ENCODE measurements at regions not wholly inside any gene's neighbourhood (a gene's known extent, or its start where the extent isn't known, plus 50 kb on each side); places are given as distances from the start of the nearest gene placed in this dataset.

DNA sequence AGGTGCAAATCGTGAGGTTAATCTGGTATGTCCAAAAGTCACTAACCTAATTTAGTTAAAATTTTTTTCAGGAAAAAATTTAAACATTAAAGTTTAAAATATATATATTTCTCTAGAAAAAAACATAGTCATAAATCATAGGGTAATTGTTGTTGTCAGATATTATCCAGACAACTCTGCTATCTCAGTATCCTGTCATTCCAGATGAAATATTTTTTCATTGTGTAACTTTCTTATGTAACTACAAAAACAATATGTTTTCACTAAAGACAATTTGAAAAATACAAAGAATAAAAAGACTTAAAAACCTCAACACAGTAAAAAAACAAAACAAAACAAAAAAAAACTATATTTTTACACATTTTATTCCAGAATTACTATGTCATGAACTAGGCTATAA lies 57.6 kb downstream of the TENT5A start:
- in situ Hi-C loops (cut with MboI; ENCODE audit: low sequenced_read_pairs), result no loop called here

- in situ Hi-C loops (cut with MboI; ENCODE audit: low sequenced_read_pairs), result no loop called here
Observed at GRCh38 chr6:81694207-81694606, 58.3 kb downstream of the TENT5A start.

DNA sequence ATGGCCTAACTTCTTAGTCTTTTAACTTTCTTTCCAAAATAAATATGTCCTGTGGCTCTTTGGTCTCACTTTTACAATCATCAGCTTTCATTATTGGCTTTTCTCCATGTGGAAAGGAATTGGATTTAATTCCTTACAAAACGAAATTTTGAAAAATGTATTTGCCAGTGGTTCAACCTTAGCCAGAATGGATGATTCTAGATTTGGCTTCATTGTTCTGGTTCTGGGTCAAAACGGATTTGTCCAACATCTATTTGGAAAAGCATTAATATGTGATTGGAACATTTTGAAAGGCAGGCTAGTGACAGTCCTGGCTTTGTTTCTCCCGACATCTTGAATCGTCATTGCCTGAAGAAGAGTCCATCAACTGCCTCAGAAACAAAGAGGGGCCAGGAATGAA lies 59.2 kb downstream of the TENT5A start:
- in situ Hi-C loops (cut with MboI; ENCODE audit: low sequenced_read_pairs), result no loop called here

DNA sequence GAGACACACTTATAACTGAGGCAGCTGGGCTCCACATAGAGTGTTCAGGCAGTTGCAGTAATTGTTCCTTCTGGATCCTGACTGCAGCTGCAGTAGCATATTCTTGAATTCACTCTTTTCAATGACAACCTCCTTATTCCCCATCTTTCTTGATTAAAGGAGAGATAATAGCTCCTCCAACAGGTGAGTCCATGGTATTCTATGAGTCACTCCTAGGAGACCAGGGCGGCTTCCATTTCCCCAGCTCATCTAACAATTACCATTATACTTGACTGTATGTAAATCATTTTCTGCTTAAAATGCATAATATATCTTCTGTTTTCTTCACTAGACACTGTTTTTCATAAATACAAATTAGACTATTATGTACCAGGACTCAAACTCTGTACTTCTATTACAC lies 62.4 kb downstream of the TENT5A start:
- in situ Hi-C loops (cut with MboI; ENCODE audit: low sequenced_read_pairs), result no loop called here

- in situ Hi-C loops (cut with MboI; ENCODE audit: low sequenced_read_pairs), result no loop called here
Observed at GRCh38 chr6:81689580-81689979, 62.9 kb downstream of the TENT5A start.

DNA sequence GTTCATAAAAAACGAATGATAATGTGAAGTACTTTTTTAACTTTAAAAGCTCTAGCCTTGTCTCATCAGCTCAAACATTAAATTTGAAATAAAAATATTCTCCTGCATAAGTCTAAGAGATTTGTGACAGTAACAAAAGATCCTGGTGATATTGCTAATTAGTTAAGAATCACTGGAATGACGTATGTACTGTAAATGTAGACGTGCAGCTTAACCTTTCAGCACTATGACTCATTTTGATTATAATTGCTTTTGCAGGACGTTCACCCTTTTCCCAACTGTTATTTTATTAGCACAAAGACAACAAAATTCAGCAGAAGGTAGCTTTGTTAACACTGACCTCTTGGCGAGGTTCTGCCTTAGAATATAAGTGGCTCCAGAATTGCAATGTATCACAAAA lies 68.6 kb downstream of the TENT5A start:
- in situ Hi-C loops (cut with MboI; ENCODE audit: low sequenced_read_pairs), result no loop called here

DNA sequence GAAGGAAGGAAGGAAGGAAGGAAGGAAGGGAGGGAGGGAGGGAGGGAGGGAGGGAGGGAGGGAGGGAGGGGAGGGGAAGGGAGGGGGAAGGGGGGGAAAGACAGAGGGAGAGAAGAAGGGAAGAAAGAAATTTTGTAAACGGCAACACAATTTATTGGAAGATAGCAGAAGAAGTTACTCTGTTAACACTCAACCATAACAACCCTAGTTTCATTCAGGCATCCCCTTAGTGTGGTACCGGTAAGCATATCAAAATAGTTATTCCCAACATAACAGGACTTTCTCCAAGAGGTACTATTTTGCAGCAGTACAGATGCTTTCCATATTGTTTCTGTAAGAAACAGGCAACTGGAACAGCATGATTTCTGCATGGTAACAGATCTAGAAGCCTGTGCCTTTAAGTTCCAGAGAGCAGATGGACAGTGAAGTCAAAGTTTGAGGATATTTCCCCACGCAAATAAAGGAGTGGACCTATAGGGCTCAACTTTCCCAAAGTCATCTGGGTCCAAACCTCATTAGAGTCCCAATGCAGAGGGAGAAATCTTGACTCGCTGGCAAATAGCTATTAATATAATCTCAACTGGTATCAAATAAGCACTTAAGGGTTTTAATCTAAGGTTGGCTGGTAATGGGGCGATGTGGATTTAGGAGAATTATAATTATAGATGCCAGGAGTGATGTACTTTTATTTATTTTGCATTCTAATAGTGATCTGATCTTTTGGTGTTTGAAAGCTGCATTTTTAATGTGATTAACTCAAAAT lies 69.4 kb downstream of the TENT5A start:
- in situ Hi-C loops (cut with MboI; ENCODE audit: low sequenced_read_pairs), result no loop called here

DNA sequence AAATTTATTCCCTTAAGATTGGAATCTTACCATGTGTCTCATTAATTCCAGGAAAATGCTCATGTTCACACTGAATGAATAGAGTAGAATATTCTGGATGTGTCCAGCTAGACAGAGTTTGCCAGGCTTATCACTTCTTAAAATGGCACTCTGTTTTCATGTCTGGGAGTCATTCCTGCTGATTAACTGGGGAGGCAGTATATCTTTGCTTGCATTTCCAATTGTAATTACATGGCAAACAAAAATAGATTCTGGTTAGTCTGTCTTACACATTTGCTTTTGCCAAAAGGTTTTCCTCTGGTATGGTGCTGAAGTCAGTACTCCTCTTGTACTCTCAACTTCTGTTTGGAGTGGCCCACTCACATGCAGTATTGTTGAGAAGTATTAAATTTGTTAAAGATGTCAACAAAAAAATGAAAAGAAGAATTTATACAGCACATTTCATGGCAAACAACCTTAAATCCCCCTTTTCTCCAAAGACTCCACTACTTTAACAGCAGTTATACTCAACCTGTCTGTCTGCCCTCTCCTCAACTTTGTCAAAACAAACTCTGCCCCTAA lies 70.2 kb downstream of the TENT5A start:
- in situ Hi-C loops (cut with MboI; ENCODE audit: low sequenced_read_pairs), result no loop called here

GRCh38 chr6:81669445-81669844 lies 83.0 kb downstream of the TENT5A start:
- in situ Hi-C loops (cut with MboI; ENCODE audit: low sequenced_read_pairs), result no loop called here

GRCh38 chr6:81668615-81669047 lies 83.8 kb downstream of the TENT5A start:
- in situ Hi-C loops (cut with MboI; ENCODE audit: low sequenced_read_pairs), result no loop called here

DNA sequence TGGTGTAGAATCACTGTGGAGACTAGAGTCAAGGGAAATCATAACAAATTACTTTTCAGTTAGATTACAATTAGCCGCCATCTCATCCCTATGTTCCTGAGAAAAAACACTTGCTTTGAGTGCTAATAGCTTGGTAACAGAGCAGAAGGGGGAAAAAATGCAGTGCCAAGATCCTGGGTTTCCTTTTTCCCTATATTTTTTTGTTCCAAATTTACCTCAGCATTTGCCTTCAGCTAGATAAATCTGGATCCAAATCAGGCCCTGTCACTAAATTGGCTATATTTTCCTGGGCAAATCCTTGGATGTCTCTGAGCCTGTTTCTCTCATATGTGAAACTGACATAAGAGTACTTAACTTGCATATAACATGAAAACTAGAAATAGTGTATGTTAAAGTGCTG lies 86.0 kb downstream of the TENT5A start:
- in situ Hi-C loops (cut with MboI; ENCODE audit: low sequenced_read_pairs), result no loop called here

DNA sequence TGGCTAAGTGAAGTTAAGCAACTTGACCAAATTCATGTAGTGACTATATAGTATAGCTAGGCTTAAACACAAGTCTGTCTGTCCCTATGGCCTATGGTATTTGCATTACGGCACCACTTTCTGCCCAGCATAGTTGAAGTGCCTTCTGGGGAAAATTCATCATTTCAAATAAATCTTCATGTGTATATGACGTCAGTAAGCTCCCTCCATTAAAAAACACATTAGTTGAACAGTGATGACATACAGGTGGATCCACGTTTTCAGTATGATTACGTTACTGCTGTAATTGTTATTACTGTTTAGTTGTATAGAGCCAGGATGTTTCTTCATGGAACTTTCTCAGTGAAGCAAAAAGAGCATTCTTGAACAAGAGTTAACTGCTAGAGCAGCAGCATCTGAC lies 96.2 kb downstream of the TENT5A start:
- in situ Hi-C loops (cut with MboI; ENCODE audit: low sequenced_read_pairs), result no loop called here

DNA sequence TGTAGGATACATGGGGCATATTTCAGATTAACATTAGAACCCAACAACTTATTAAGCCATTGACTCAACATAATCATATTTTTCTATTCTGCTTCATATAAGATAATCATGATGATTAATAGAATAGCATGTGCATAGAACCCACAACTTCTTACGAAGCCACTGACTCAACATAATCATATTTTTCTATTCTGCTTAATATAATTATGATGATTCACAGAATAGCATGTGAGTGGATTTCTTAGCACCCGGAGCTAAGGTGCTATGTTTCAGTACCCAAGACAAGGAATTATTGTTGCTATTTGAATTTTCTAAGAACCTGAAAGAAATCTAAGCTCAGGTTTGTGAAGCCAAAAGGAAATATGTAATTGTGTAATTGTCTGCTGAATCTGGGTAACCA lies 96.8 kb downstream of the TENT5A start:
- in situ Hi-C loops (cut with MboI; ENCODE audit: low sequenced_read_pairs), result no loop called here

GRCh38 chr6:81648502-81648901 lies 104.0 kb downstream of the TENT5A start:
- in situ Hi-C loops (cut with MboI; ENCODE audit: low sequenced_read_pairs), result no loop called here

DNA sequence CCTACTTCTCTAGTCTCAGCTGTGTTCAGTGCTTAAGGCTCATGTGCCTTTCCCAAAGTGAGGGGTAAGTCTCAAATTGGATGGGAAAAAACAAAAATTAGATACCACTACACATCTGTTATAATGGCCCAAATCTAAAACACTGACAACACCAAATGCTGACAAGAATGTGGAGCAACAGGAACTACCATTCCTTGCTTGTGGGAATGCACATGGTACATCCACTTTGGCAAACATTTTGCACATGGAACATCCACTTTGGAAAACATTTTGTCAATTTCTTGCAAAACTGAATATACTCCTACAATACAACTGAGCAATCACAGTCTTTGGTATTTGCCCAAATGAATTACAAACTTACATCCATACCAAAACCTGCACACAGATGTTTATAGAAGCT lies 109.3 kb downstream of the TENT5A start:
- in situ Hi-C loops (cut with MboI; ENCODE audit: low sequenced_read_pairs), result no loop called here

DNA sequence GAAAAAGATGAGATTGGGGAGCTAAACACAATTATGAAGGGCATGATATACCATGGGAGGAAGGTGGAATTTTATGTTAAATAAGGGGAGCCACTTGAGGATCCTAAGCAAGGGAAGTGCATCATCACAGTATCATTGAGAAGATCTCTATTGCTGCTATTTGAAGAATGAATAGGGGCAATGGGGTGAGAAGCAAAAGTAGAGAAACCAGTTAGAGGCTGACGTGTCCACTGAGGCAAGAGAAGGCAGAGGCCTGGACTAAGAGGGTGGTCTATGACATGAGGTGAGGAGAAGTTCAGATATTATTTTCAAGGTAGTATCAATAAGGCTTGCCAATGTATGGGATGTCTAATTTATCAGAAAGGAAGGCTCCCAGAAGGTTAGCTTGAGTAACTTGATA lies 111.6 kb downstream of the TENT5A start:
- in situ Hi-C loops (cut with MboI; ENCODE audit: low sequenced_read_pairs), result no loop called here

- in situ Hi-C loops (cut with MboI; ENCODE audit: low sequenced_read_pairs), result no loop called here
Observed at GRCh38 chr6:81640126-81640525, 112.4 kb downstream of the TENT5A start.

DNA sequence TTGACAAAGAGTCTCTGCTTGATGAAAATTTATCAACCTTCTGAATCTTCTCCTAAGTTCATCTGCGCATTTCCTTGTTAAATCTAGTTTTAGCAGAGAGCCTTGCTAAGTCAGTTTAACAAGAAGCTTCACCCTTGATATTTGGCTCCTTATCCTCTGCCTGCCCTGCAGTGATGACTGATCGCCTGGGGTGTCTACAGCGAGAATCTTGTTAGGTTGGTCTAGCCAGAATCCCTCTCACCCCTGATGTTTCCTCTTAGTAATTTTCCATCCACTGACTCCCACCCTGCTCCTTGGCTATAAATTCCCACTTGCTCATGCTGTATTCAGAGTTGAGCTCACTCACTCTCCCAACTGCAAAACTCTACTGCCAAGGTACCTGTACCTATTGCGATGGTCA lies 114.1 kb downstream of the TENT5A start:
- in situ Hi-C loops (cut with MboI; ENCODE audit: low sequenced_read_pairs), result no loop called here

GRCh38 chr6:81636930-81637568 lies 115.4 kb downstream of the TENT5A start:
- in situ Hi-C loops (cut with MboI; ENCODE audit: low sequenced_read_pairs), result no loop called here

DNA sequence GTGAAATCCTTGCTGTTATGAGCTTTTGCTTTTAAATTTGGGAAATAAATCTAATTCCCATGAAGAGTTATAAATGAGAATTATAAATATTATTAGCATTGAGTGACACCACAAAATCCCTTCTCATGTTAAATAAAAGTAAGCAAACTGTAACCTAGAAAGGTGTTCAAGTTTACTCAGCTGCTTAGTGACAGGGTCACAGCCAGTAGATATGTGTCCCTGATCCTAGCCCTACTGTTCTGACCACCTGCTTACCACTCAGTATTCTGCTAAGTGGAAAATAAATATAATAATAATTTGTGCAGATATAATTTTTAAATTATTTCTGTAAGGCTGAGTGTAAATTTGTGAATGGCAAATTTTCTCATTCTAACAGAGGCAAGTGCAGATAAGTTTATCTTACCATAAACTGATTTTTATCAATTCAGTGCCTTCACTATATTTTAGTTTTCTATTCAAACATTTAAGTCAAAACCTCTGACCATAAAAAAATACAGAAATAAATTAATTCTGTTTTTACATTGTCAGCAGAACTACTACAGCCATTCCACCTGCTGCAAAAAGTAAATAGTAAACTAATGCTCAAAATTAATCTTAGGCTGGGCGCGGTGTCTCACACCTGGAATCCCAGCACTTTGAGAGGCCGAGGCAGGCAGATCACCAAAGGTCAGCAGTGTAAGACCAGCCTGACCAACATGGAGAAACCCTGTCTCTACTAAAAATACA lies 118.2 kb downstream of the TENT5A start:
- in situ Hi-C loops (cut with MboI; ENCODE audit: low sequenced_read_pairs), result no loop called here

GRCh38 chr6:81633391-81633790 lies 119.1 kb downstream of the TENT5A start:
- in situ Hi-C loops (cut with MboI; ENCODE audit: low sequenced_read_pairs), result no loop called here

DNA sequence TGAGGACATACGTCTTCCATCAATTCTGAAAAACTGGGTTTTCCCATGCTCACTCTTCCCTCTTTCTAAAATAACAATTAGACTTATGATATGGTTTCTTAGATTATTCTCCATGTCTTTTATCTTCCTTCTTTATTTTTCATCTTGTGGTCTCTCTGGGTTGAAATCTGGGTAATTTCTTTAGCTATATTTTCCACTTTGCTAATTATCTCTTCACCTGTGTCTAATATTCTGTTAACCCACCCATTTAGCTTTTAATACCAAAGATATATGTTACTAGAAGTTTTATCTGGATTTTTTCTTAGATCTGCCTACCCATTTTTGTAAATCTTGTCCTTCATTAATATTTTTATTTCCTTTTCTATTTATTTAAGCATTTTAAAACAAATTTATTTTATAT lies 121.8 kb downstream of the TENT5A start:
- in situ Hi-C loops (cut with MboI; ENCODE audit: low sequenced_read_pairs), result no loop called here

Data from HL-60/S4 (cell line).